Mesodermal cell (in vitro differentiated cells): ENCODE measurements at regions not wholly inside any gene's neighbourhood (a gene's known extent, or its start where the extent isn't known, plus 50 kb on each side); places are given as distances from the start of the nearest gene placed in this dataset.

Source experiments
- H3K27ac ChIP-seq: 2 replicates; pipeline ENCODE4 v1.7.0; 2013; ENCODE audit warnings: mild to moderate bottlenecking, low read depth, low read length, moderate library complexity; ENCODE audit not compliant: severe bottlenecking
- H3K36me3 ChIP-seq: 2 replicates; pipeline ENCODE4 v1.7.1; 2013; ENCODE audit warnings: mild to moderate bottlenecking, low read length, moderate library complexity; ENCODE audit not compliant: control insufficient read depth, insufficient read depth
- H3K4me1 ChIP-seq: one replicate; pipeline ENCODE4 v1.7.1; 2013; ENCODE audit warnings: mild to moderate bottlenecking, low read length; ENCODE audit not compliant: insufficient read depth, control insufficient read depth, poor library complexity, severe bottlenecking
- H3K4me3 ChIP-seq: 2 replicates; pipeline ENCODE4 v1.7.0; 2013; ENCODE audit warnings: low read length, control low read depth, mild to moderate bottlenecking; ENCODE audit not compliant: insufficient read depth, poor library complexity, severe bottlenecking; ENCODE audit errors: extremely low read depth
- H3K9me3 ChIP-seq: 2 replicates; pipeline ENCODE4 v1.7.1; 2013; ENCODE audit warnings: mild to moderate bottlenecking, low read length, moderate library complexity; ENCODE audit not compliant: control insufficient read depth
- WGBS, 2 experiments: methylation state at CpG; one replicate each; pipeline ENCODE4 v1.1.5; 2013; ENCODE audit warnings: missing lambda C conversion rate in 2 of 2; ENCODE audit not compliant: insufficient coverage in 2 of 2; 5-methylcytosine and 5-hydroxymethylcytosine counted together

GRCh38 chr7:140239653-140239935, 62.8 kb upstream of the KDM7A start:
- H3K4me3 ChIP-seq: no peak overlapping the region
- H3K27ac ChIP-seq: no peak overlapping the region
- no peaks in the 10 kb centered on the region for H3K9me3 ChIP-seq
- no peaks in the 10 kb centered on the region for H3K36me3 ChIP-seq
- peaks cover 18% of the 10 kb centered on the region for H3K4me1 ChIP-seq
- WGBS, 2 experiments: 60 to 83% methylated on average over 1 to 2 of the region's 2 CpGs

GRCh38 chr7:140238778-140239652, 62.2 kb upstream of the KDM7A start:
- no peaks in the 10 kb centered on the region for H3K36me3 ChIP-seq
- 90 to 100% methylated on average over 6 to 10 of the region's 15 CpGs for WGBS, 2 experiments
- H3K4me1 ChIP-seq: peaks cover 18% of the 10 kb centered on the region
- no peak overlapping the region for H3K4me3 ChIP-seq
- H3K9me3 ChIP-seq: no peaks in the 10 kb centered on the region
- no peak overlapping the region for H3K27ac ChIP-seq

GRCh38 chr7:140237390-140237789, 60.6 kb upstream of the KDM7A start:
- H3K27ac ChIP-seq: no peak overlapping the region

GRCh38 chr7:140236626-140237025, 59.8 kb upstream of the KDM7A start:
- WGBS, 2 experiments: 88 to 95% methylated on average over 6 of the region's 6 CpGs
- Histone ChIP-seq H3K4me1 (peaks cover 4% of the 10 kb centered on the region), H3K9me3 (no peaks in the 10 kb centered on the region), H3K27ac (no peak overlapping the region), H3K36me3 (no peaks in the 10 kb centered on the region), H3K4me3 (no peak overlapping the region)

More at GRCh38 chr7:140237390-140237789, 60.6 kb upstream of the KDM7A start:
- no peak overlapping the region for H3K4me3 ChIP-seq
- H3K36me3 ChIP-seq: no peaks in the 10 kb centered on the region
- H3K9me3 ChIP-seq: no peaks in the 10 kb centered on the region
- H3K4me1 ChIP-seq: peaks cover 12% of the 10 kb centered on the region
- 94 to 100% methylated on average over 2 of the region's 4 CpGs for WGBS, 2 experiments

GRCh38 chr7:140235114-140235513, 58.3 kb upstream of the KDM7A start:
- Histone ChIP-seq H3K4me1 (no peaks in the 10 kb centered on the region), H3K36me3 (no peaks in the 10 kb centered on the region), H3K9me3 (no peaks in the 10 kb centered on the region), H3K4me3 (no peak overlapping the region), H3K27ac (no peak overlapping the region)
- 77% methylated on average over 2 of the region's 5 CpGs; no CpG with 5 or more reads in 1 of the 2 experiments for WGBS, 2 experiments

GRCh38 chr7:140232957-140233917, 56.5 kb upstream of the KDM7A start:
- Histone ChIP-seq H3K4me1 (no peaks in the 10 kb centered on the region), H3K4me3 (no peak overlapping the region), H3K9me3 (no peaks in the 10 kb centered on the region), H3K27ac (no peak overlapping the region), H3K36me3 (no peaks in the 10 kb centered on the region)
- WGBS, 2 experiments: 100% methylated on average over 2 of the region's 6 CpGs; no CpG with 5 or more reads in 1 of the 2 experiments

GRCh38 chr7:140231771-140232491, 55.1 kb upstream of the KDM7A start:
- no peak overlapping the region for H3K27ac ChIP-seq
- H3K4me3 ChIP-seq: peak overlapping the region; percentile 50
- H3K9me3 ChIP-seq: no peaks in the 10 kb centered on the region
- WGBS, 2 experiments: 49 to 52% methylated on average over 6 to 8 of the region's 13 CpGs
- no peaks in the 10 kb centered on the region for H3K4me1 ChIP-seq
- H3K36me3 ChIP-seq: no peaks in the 10 kb centered on the region

- WGBS, 2 experiments: 1 to 4% methylated on average over 46 to 56 of the region's 59 CpGs
Measured at GRCh38 chr7:140230861-140231770, 54.3 kb upstream of the KDM7A start.

GRCh38 chr7:140230516-140230860, 53.7 kb upstream of the KDM7A start:
- no peak overlapping the region for H3K27ac ChIP-seq
- no peaks in the 10 kb centered on the region for H3K9me3 ChIP-seq
- H3K4me3 ChIP-seq: peak overlapping the region; percentile 50
- no peaks in the 10 kb centered on the region for H3K36me3 ChIP-seq
- WGBS, 2 experiments: 0 to 1% methylated on average over 28 to 48 of the region's 57 CpGs
- H3K4me1 ChIP-seq: no peaks in the 10 kb centered on the region

More at GRCh38 chr7:140230861-140231770, 54.3 kb upstream of the KDM7A start:
- peak overlapping the region; percentile 50 for H3K4me3 ChIP-seq
- no peaks in the 10 kb centered on the region for H3K4me1 ChIP-seq
- no peaks in the 10 kb centered on the region for H3K9me3 ChIP-seq
- H3K36me3 ChIP-seq: no peaks in the 10 kb centered on the region
- no peak overlapping the region for H3K27ac ChIP-seq
